Peyer's patch (tissue), 4 donors: ENCODE measurements at regions not wholly inside any gene's neighbourhood (a gene's known extent, or its start where the extent isn't known, plus 50 kb on each side); places are given as distances from the start of the nearest gene placed in this dataset.

Experiments
- CTCF ChIP-seq, 6 experiments: fragments of 450-650 bp in 4 of 6; fragments of 200-600 bp in 2 of 6; sonication (generic) in 1 of 6; IDR thresholded peaks; one replicate each; pipeline ENCODE4 v1.5.1; 2017 to 2019; ENCODE audit warnings: antibody characterized with exemption in 6 of 6, mild to moderate bottlenecking in 3 of 6, moderate library complexity in 1 of 6
- POLR2A ChIP-seq, 2 donors: fragments of 450-650 bp; IDR thresholded peaks; one replicate each; pipeline ENCODE4 v1.5.1; 2017; ENCODE audit warnings: antibody characterized with exemption in 2 of 2, mild to moderate bottlenecking in 2 of 2, moderate library complexity in 2 of 2

DNA sequence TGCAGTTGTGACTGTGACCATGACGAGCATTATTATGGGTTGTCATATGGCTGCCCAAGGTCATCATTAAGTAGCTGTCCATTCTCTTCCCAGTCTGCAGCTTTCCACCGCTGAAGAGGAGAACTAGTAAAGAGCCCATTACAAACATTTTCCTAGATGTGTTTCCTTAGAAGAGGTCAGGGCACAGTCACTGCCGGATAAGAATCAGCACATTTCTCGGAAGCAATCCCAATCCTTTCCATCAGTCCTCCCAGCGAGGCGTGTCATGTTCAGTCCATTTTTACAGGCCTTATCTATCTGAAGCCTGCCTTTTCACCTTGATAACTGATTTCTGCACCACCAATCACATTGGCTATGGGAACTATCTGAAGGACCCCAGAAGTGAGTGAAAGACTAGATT is 319.9 kb upstream of the SLC14A2 start:
- TF ChIP-seq CTCF (IDR thresholded peaks at IDR 0.05) (no peak), POLR2A (IDR thresholded peaks at IDR 0.05) (no peak)
